Tongue (tissue), 1 donor: ENCODE measurements at regions not wholly inside any gene's neighbourhood (a gene's known extent, or its start where the extent isn't known, plus 50 kb on each side); places are given as distances from the start of the nearest gene placed in this dataset.
"Not testable (repeated sequence)": the region's sequence is repeated elsewhere in the genome, so short reads cannot be mapped to it uniquely, and the experiment has no call there.

Experiments
- DNase-seq: peaks from one replicate; pipeline ENCODE4 v3.0.0-alpha.2; 2015

DNA sequence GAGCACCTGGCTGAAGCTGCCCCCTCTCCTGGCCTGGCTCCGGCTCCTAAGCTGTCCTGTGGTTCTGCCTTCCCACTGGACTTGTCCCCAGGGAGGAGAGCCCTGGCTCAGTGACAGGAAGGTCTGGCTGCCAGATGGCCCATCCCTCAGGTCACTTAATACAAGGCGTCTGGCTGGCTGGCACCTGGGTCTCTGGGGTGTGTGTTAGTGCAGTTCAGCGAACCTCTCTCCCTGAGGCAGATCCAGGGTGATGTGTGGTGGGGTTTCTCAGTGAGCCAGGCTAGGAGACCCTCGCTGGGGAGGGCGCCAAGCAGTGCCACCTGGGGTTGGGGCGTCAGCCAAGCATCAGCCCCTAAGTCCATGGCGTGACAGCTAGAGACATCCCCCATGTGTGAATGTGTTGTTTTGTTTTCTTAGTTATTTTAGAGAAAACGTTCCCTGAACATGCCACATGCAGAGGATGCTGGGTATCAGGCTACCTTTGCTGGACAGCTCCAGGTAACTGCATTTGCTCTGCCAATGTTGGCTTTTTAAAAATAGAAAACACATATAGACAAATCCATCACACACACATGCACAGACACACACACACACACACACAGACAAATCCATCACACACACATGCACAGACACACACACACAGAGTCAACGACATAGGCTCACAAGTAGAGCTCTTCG, 56.4 kb upstream of the LRPAP1 start:
- not testable (repeated sequence) for DNase-seq

DNA sequence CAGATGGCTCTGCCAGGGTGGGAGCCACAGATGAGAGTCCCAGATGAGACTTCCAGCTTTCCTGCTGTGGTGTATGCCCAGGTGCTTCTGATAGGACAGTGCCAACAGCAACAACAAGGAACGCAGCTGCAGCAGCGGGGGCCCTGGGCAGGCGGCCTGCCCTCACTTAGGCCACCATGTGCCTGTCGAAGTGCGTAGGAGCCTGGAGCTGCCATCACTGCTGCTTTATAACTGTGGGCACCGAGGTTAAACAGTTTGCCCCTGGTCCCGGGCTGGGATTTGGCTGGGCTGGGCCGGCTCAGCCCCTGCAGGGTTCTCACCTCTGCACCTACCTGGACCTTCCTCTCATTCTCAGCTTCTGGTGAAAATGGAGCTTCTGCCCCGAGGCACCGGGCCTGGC, 54.4 kb upstream of the LRPAP1 start:
- DNase-seq: not testable (repeated sequence)

DNA sequence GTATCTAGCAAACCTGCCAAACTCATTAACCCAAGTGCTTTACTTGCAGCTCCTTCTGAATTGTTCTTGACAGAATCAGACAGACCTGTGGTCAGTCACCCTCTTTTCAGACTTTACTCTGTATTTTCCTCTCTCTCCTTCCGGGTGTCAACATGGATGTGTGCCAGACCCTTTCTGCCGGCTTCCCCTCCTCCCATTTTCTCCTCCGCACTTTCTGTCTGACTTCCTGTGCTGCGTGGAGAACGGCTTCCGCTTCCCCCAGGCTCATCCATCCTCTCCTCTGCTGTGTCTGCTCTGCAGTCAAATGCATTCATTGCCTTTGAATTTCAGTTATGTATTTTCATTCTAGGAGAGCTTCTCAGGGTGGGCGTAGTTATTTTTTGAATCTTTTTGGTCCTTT, 53.3 kb upstream of the LRPAP1 start:
- peak; percentile 54 for DNase-seq

GRCh38 chr4:3582091-3582475, 49.9 kb upstream of the LRPAP1 start:
- DNase-seq: no peak
